ENCODE measurements at regions not wholly inside any gene's neighbourhood (a gene's known extent, or its start where the extent isn't known, plus 50 kb on each side); places are given as distances from the start of the nearest gene placed in this dataset.
A peak's percentile ranks its signal among the peaks of the same experiment; 100 is the strongest.

- ChIA-PET POLR2A (no interaction called here), CTCF (no interaction called here)
- 11% methylated on average over 2 of the region's 2 CpGs for WGBS (ENCODE audit: missing lambda C conversion rate)
- Histone ChIP-seq H3K27ac (no peak overlapping the region), H3K4me2 (no peak overlapping the region), H3K4me3 (no peak overlapping the region), H3K9me3 (no peaks in the 10 kb centered on the region), H3K4me1 (no peaks in the 10 kb centered on the region)
- FAIRE-seq (no peak), DNase-seq (ENCODE audit: low read depth in 1 of 2, low spot score in 1 of 2) (no peak), ATAC-seq (no peak)
- TF ChIP-seq NFE2L2 (conservative IDR thresholded peaks at IDR 0.05; ENCODE audit: low read length) (no peak), HOXA7 (CRISPR knock-in tag; IDR thresholded peaks at IDR 0.05) (no peak), CBX8 (IDR thresholded peaks at IDR 0.05) (no peak), ZFP36 (IDR thresholded peaks at IDR 0.05; ENCODE audit: borderline replicate concordance, partially characterized antibody) (no peak), HOXB13 (CRISPR knock-in tag; IDR thresholded peaks at IDR 0.05; ENCODE audit: low read depth) (no peak)
- TF ChIP-seq, protein P1, sequence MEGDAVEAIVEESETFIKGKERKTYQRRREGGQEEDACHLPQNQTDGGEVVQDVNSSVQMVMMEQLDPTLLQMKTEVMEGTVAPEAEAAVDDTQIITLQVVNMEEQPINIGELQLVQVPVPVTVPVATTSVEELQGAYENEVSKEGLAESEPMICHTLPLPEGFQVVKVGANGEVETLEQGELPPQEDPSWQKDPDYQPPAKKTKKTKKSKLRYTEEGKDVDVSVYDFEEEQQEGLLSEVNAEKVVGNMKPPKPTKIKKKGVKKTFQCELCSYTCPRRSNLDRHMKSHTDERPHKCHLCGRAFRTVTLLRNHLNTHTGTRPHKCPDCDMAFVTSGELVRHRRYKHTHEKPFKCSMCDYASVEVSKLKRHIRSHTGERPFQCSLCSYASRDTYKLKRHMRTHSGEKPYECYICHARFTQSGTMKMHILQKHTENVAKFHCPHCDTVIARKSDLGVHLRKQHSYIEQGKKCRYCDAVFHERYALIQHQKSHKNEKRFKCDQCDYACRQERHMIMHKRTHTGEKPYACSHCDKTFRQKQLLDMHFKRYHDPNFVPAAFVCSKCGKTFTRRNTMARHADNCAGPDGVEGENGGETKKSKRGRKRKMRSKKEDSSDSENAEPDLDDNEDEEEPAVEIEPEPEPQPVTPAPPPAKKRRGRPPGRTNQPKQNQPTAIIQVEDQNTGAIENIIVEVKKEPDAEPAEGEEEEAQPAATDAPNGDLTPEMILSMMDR (IDR thresholded peaks at IDR 0.05), result no peak
Observed at GRCh38 chr4:32429151-32429550, 1709.0 kb downstream of the PCDH7 start.

GRCh38 chr4:32435308-32435707, 1715.1 kb downstream of the PCDH7 start:
- Histone ChIP-seq H3K9me3 (no peaks in the 10 kb centered on the region), H3K4me1 (no peaks in the 10 kb centered on the region), H3K27ac (no peak overlapping the region), H3K4me2 (no peak overlapping the region), H3K4me3 (no peak overlapping the region)
- no peak for DNase-seq (ENCODE audit: low read depth in 1 of 2, low spot score in 1 of 2)
- ChIA-PET CTCF (no interaction called here), POLR2A (no interaction called here)
- no peak for FAIRE-seq
- no peak for ATAC-seq
- WGBS (ENCODE audit: missing lambda C conversion rate), result 10% methylated on average over 2 of the region's 2 CpGs
- TF ChIP-seq, protein P2, sequence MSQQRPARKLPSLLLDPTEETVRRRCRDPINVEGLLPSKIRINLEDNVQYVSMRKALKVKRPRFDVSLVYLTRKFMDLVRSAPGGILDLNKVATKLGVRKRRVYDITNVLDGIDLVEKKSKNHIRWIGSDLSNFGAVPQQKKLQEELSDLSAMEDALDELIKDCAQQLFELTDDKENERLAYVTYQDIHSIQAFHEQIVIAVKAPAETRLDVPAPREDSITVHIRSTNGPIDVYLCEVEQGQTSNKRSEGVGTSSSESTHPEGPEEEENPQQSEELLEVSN (IDR thresholded peaks at IDR 0.05; ENCODE audit: borderline replicate concordance, low read depth), result no peak
- no peak for TF ChIP-seq EHMT2 (IDR thresholded peaks at IDR 0.05; ENCODE audit: low read depth)
- no peak for TF ChIP-seq RFX5 (IDR thresholded peaks at IDR 0.05)
- TF ChIP-seq FOXS1 (CRISPR knock-in tag; IDR thresholded peaks at IDR 0.05), result no peak
- TF ChIP-seq EHF (CRISPR knock-in tag; IDR thresholded peaks at IDR 0.05), result no peak

- ChIA-PET POLR2A (no interaction called here), CTCF (no interaction called here)
- 13% methylated on average over 3 of the region's 3 CpGs for WGBS (ENCODE audit: missing lambda C conversion rate)
- H3K4me3 ChIP-seq, result no peak overlapping the region
- no peak for TF ChIP-seq BCL3 (IDR thresholded peaks at IDR 0.05)
- TF ChIP-seq MAFK (IDR thresholded peaks at IDR 0.05; ENCODE audit: partially characterized antibody), result peak; percentile 4
- no peak for TF ChIP-seq KDM5A (IDR thresholded peaks at IDR 0.05)
- no peak for TF ChIP-seq RFX5 (IDR thresholded peaks at IDR 0.05)
- TF ChIP-seq CHD4 (IDR thresholded peaks at IDR 0.05; ENCODE audit: borderline replicate concordance), result no peak
- no peak overlapping the region for H3K4me2 ChIP-seq
- no peak overlapping the region for H3K27ac ChIP-seq
- FAIRE-seq (no peak), ATAC-seq (no peak), DNase-seq (ENCODE audit: low read depth in 1 of 2, low spot score in 1 of 2) (no peak)
- H3K9me3 ChIP-seq, result no peaks in the 10 kb centered on the region
- no peaks in the 10 kb centered on the region for H3K4me1 ChIP-seq
Observed at GRCh38 chr4:32436816-32437215, 1716.6 kb downstream of the PCDH7 start.

DNA sequence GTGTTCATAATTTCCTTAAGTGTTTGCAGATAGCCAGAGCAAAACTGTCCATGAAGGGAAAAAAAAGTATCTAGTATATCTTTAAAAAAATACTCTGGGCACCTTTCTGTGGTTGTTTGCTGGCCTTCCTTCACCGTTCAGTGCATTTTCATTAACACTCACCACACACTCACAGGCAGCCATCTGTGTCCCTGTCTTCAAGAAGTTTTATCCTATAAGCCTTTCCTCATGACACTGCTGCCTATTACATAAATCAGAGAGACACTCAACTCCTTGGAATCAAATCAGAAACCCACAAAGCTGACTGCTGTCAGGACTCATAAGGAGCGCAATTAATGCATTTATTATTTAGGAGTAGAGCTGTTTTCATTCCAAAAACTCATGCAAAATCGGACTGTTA, 1720.2 kb downstream of the PCDH7 start:
- no peak for DNase-seq (ENCODE audit: low read depth in 1 of 2, low spot score in 1 of 2)
- Histone ChIP-seq H3K4me2 (no peak overlapping the region), H3K4me3 (no peak overlapping the region), H3K9me3 (no peaks in the 10 kb centered on the region), H3K27ac (no peak overlapping the region), H3K4me1 (no peaks in the 10 kb centered on the region)
- no peak for ATAC-seq
- no peak for FAIRE-seq
- ChIA-PET POLR2A (no interaction called here), CTCF (no interaction called here)
- 25% methylated on average over 3 of the region's 3 CpGs for WGBS (ENCODE audit: missing lambda C conversion rate)
- TF ChIP-seq CHD2 (IDR thresholded peaks at IDR 0.05; ENCODE audit: low read length, partially characterized antibody), result no peak
- no peak for TF ChIP-seq MAFK (IDR thresholded peaks at IDR 0.05; ENCODE audit: partially characterized antibody)
- TF ChIP-seq USF2 (IDR thresholded peaks at IDR 0.05), result no peak
- no peak for TF ChIP-seq MYC (IDR thresholded peaks at IDR 0.05; ENCODE audit: borderline replicate concordance, low read length)
- no peak for TF ChIP-seq NFE2L2 (conservative IDR thresholded peaks at IDR 0.05; ENCODE audit: low read length)
- no peak for TF ChIP-seq HOXB13 (CRISPR knock-in tag; IDR thresholded peaks at IDR 0.05; ENCODE audit: low read depth)
- no peak for TF ChIP-seq FOSL2 (IDR thresholded peaks at IDR 0.05)
- no peak for TF ChIP-seq FOSL2 (CRISPR knock-in tag; IDR thresholded peaks at IDR 0.05)
- TF ChIP-seq EHMT2 (IDR thresholded peaks at IDR 0.05; ENCODE audit: low read depth), result no peak
- TF ChIP-seq POLR2A (IDR thresholded peaks at IDR 0.05; ENCODE audit: low read length), result no peak
- TF ChIP-seq MAX (IDR thresholded peaks at IDR 0.05), result no peak
- no peak for TF ChIP-seq TP53 (CRISPR knock-in tag; IDR thresholded peaks at IDR 0.05)
- TF ChIP-seq JUN (IDR thresholded peaks at IDR 0.05), result no peak
- TF ChIP-seq NR3C1 (IDR thresholded peaks at IDR 0.05), result no peak
